H1 (cell line): ENCODE measurements at regions not wholly inside any gene's neighbourhood (a gene's known extent, or its start where the extent isn't known, plus 50 kb on each side); places are given as distances from the start of the nearest gene placed in this dataset.

ENCODE experiments used
- CTCF ChIA-PET: fragments of 300-600 bp; sonication (Branson Sonifier 250); formaldehyde crosslinking; loops from one replicate; lab custom pipeline; 2021; ENCODE audit not compliant: partially characterized antibody; lab: Charles Lee
- POLR2A ChIA-PET: fragments of 300-600 bp; sonication (Branson Sonifier 250); formaldehyde crosslinking; loops from one replicate; lab custom pipeline; 2021; ENCODE audit warnings: inconsistent platforms; ENCODE audit not compliant: partially characterized antibody; lab: Charles Lee
- DNase-seq, 2 experiments: peaks; one replicate each; pipeline versions ENCODE4 v3.0.0 to v3.0.0-alpha.2; 2010 to 2022; ENCODE audit warnings: low spot score in 2 of 2, low read depth in 1 of 2, mixed read lengths in 1 of 2
- FAIRE-seq: peaks from 2 replicates; lab custom pipeline; 2011; peaks lifted over from hg19 to GRCh38; lab: Jason Lieb, UNC
- H2AFZ ChIP-seq: 2 replicates; pipeline ENCODE4 v1.8.1; 2012; ENCODE audit warnings: low read length, inconsistent platforms
- H2AK5ac ChIP-seq: 2 replicates; pipeline ENCODE4 v1.6.1; 2013; ENCODE audit warnings: low read depth, low read length
- H2BK120ac ChIP-seq: replicated peaks from 2 replicates; pipeline ENCODE3; 2013; ENCODE audit warnings: low read depth, low read length, inconsistent platforms
- H2BK12ac ChIP-seq: 2 replicates; pipeline ENCODE4 v1.6.1; 2013; ENCODE audit warnings: low read depth, low read length
- H2BK15ac ChIP-seq: 2 replicates; pipeline ENCODE4 v1.6.1; 2013; ENCODE audit warnings: low read length
- H2BK20ac ChIP-seq: 2 replicates; pipeline ENCODE4 v1.6.1; 2013; ENCODE audit warnings: low read length
- H2BK5ac ChIP-seq: 2 replicates; pipeline ENCODE4 v1.6.1; 2013; ENCODE audit warnings: low read depth, low read length
- H3K14ac ChIP-seq: 2 replicates; pipeline ENCODE4 v1.6.1; 2013; ENCODE audit warnings: inconsistent platforms; ENCODE audit not compliant: insufficient read length
- H3K18ac ChIP-seq: 2 replicates; pipeline ENCODE4 v1.6.1; 2013; ENCODE audit warnings: low read length; ENCODE audit errors: extremely low read depth
- H3K23ac ChIP-seq: 2 replicates; pipeline ENCODE4 v1.6.1; 2013; ENCODE audit warnings: inconsistent platforms; ENCODE audit not compliant: insufficient read length
- H3K23me2 ChIP-seq: 2 replicates; pipeline ENCODE4 v1.6.1; 2013; ENCODE audit warnings: low read depth, low read length
- H3K27ac ChIP-seq: 2 replicates; pipeline ENCODE4 v1.6.1; 2011; ENCODE audit warnings: low read depth, low read length, inconsistent platforms
- H3K27me3 ChIP-seq, 4 experiments: replicated peaks in 1 of 4; 1 replicate in 1 of 4; 2 replicates in 3 of 4; pipeline versions ENCODE4 v1.6.1 to v1.8.1; 2011 to 2013; ENCODE audit warnings: low read length in 3 of 4, mild to moderate bottlenecking in 3 of 4, inconsistent platforms in 2 of 4, mixed read lengths in 2 of 4, moderate library complexity in 1 of 4; ENCODE audit not compliant: control insufficient read depth in 3 of 4, insufficient read depth in 3 of 4; ENCODE audit errors: extremely low read depth in 1 of 4
- H3K36me3 ChIP-seq, 4 experiments: 2 replicates each; pipeline versions ENCODE4 v1.6.1 to v1.8.1; 2011 to 2013; ENCODE audit warnings: mild to moderate bottlenecking in 4 of 4, low read length in 3 of 4, moderate library complexity in 2 of 4, control low read depth in 1 of 4, inconsistent platforms in 1 of 4; ENCODE audit not compliant: insufficient read depth in 4 of 4, control insufficient read depth in 2 of 4
- H3K4ac ChIP-seq: replicated peaks from 2 replicates; pipeline ENCODE3; 2013; ENCODE audit warnings: low read length, low read depth, mixed read lengths, inconsistent platforms; ENCODE audit not compliant: insufficient read length
- H3K4me1 ChIP-seq, 4 experiments: replicated peaks in 1 of 4; 1 replicate in 1 of 4; 2 replicates in 3 of 4; pipeline versions ENCODE4 v1.6.1 to v1.8.1; 2011 to 2013; ENCODE audit warnings: low read length in 3 of 4, inconsistent platforms in 2 of 4, mixed read lengths in 1 of 4; ENCODE audit not compliant: insufficient read depth in 4 of 4, control insufficient read depth in 3 of 4
- H3K4me2 ChIP-seq, 2 experiments: 2 replicates each; pipeline versions ENCODE4 v1.6.1 to v1.8.1; 2011 to 2013; ENCODE audit warnings: low read depth in 2 of 2, low read length in 2 of 2, control low read depth in 1 of 2, inconsistent platforms in 1 of 2, mild to moderate bottlenecking in 1 of 2; ENCODE audit not compliant: insufficient read depth in 1 of 2
- H3K4me3 ChIP-seq, 4 experiments: fragments of 200-600, 300-600 bp in 1 of 4; sonication (generic), shearing (Covaris generic), sonication (Bioruptor Twin) in 1 of 4; 2 replicates each; pipeline versions ENCODE4 v1.5.1 to v1.8.1; 2011 to 2016; ENCODE audit warnings: low read length in 4 of 4, low read depth in 3 of 4, control low read depth in 2 of 4, inconsistent platforms in 2 of 4, mild to moderate bottlenecking in 2 of 4, mixed read lengths in 1 of 4, moderate library complexity in 1 of 4; ENCODE audit not compliant: insufficient read depth in 2 of 4; ENCODE audit errors: extremely low read depth in 1 of 4
- H3K56ac ChIP-seq: replicated peaks from 2 replicates; pipeline ENCODE3; 2013; ENCODE audit warnings: low read depth, mild to moderate bottlenecking, mixed read lengths, low read length, inconsistent platforms; ENCODE audit not compliant: insufficient read length
- H3K79me1 ChIP-seq: 2 replicates; pipeline ENCODE4 v1.6.1; 2013; ENCODE audit warnings: low read depth, low read length, control low read depth
- H3K79me2 ChIP-seq, 2 experiments: 2 replicates each; pipeline versions ENCODE4 v1.6.1 to v1.8.1; 2012 to 2013; ENCODE audit warnings: low read length in 2 of 2, mild to moderate bottlenecking in 2 of 2, inconsistent platforms in 1 of 2; ENCODE audit not compliant: insufficient read depth in 2 of 2, control insufficient read depth in 1 of 2
- H3K9ac ChIP-seq, 4 experiments: replicated peaks in 1 of 4; 1 replicate in 1 of 4; 2 replicates in 3 of 4; pipeline versions ENCODE4 v1.6.1 to v1.8.1; 2011 to 2013; ENCODE audit warnings: low read depth in 3 of 4, low read length in 3 of 4, control low read depth in 2 of 4, mild to moderate bottlenecking in 2 of 4, moderate library complexity in 2 of 4, inconsistent platforms in 1 of 4; ENCODE audit errors: extremely low read depth in 1 of 4
- H3K9me3 ChIP-seq, 2 experiments: 2 replicates each; pipeline versions ENCODE4 v1.6.1 to v1.8.1; 2012 to 2013; ENCODE audit warnings: mild to moderate bottlenecking in 2 of 2, moderate library complexity in 2 of 2, control low read depth in 1 of 2, inconsistent platforms in 1 of 2, low read depth in 1 of 2, low read length in 1 of 2, mixed read lengths in 1 of 2; ENCODE audit not compliant: insufficient read depth in 2 of 2
- H4K20me1 ChIP-seq, 2 experiments: replicated peaks in 1 of 2; 2 replicates each; pipeline versions ENCODE3 to v1.8.1; 2011 to 2013; ENCODE audit warnings: inconsistent platforms in 2 of 2, low read length in 2 of 2, mild to moderate bottlenecking in 1 of 2; ENCODE audit not compliant: insufficient read depth in 2 of 2, control insufficient read depth in 1 of 2
- H4K5ac ChIP-seq: 2 replicates; pipeline ENCODE4 v1.6.1; 2013; ENCODE audit warnings: low read length, low read depth, mixed read lengths, inconsistent platforms; ENCODE audit not compliant: insufficient read length
- H4K8ac ChIP-seq: 2 replicates; pipeline ENCODE4 v1.8.0; 2013; ENCODE audit warnings: mild to moderate bottlenecking, moderate library complexity, low read length, inconsistent platforms; ENCODE audit not compliant: insufficient read depth; ENCODE audit errors: extremely low read depth
- H4K91ac ChIP-seq: replicated peaks from 2 replicates; pipeline ENCODE3; 2013; ENCODE audit warnings: low read length, mixed read lengths, inconsistent platforms; ENCODE audit not compliant: insufficient read length
- CHD2 ChIP-seq: IDR thresholded peaks from 2 replicates; pipeline ENCODE4 v1.6.1; 2012; ENCODE audit warnings: low read length, improper control_type of control experiment
- FOSL1 ChIP-seq: IDR thresholded peaks from 2 replicates; pipeline ENCODE4 v1.6.1; 2011; ENCODE audit warnings: mild to moderate bottlenecking, low read depth, low read length, moderate library complexity; ENCODE audit not compliant: insufficient read depth
- KDM5A ChIP-seq: fragments of 200-600 bp; IDR thresholded peaks from 2 replicates; pipeline ENCODE4 v1.7.1; 2012; ENCODE audit warnings: mild to moderate bottlenecking, low read length, inconsistent platforms, mixed read lengths
- MAFK ChIP-seq: IDR thresholded peaks from 2 replicates; pipeline ENCODE4 v1.6.1; 2012; ENCODE audit warnings: low read depth, mild to moderate bottlenecking, improper control_type of control experiment, low read length
- SAP30 ChIP-seq: fragments of 300-600 bp; sonication (generic); IDR thresholded peaks from 2 replicates; pipeline ENCODE4 v1.7.1; 2012; ENCODE audit warnings: low read length, moderate library complexity, mild to moderate bottlenecking, inconsistent platforms; ENCODE audit not compliant: insufficient read depth, insufficient replicate concordance
- SIRT6 ChIP-seq: IDR thresholded peaks from one replicate; pipeline ENCODE4 v1.7.1; 2012; ENCODE audit warnings: low read length, inconsistent platforms
- SIX5 ChIP-seq: IDR thresholded peaks from 2 replicates; pipeline ENCODE4 v1.6.1; 2011; ENCODE audit warnings: mild to moderate bottlenecking, low read depth, low read length
- SRF ChIP-seq: IDR thresholded peaks from 2 replicates; pipeline ENCODE4 v1.6.1; 2011; ENCODE audit warnings: mild to moderate bottlenecking, low read depth, low read length, moderate library complexity
- TAF1 ChIP-seq: IDR thresholded peaks from 2 replicates; pipeline ENCODE4 v1.6.1; 2011; ENCODE audit warnings: mild to moderate bottlenecking, low read depth, low read length
- WGBS, 2 experiments: shearing (Covaris generic) in 1 of 2; methylation state at CpG; one replicate each; pipeline versions ENCODE4 v1.1.6 to v1.1.7; 2013 to 2015; ENCODE audit warnings: low lambda C conversion rate in 2 of 2, mixed read lengths in 2 of 2, inconsistent platforms in 1 of 2, low coverage in 1 of 2, missing lambda C conversion rate in 1 of 2; ENCODE audit not compliant: insufficient replicate concordance in 2 of 2, insufficient coverage in 1 of 2, insufficient read length in 1 of 2; ENCODE audit errors: extremely low coverage in 1 of 2, missing lambda C conversion rate in 1 of 2; 5-methylcytosine and 5-hydroxymethylcytosine counted together
- TF ChIP-seq, protein P1 (sequence below), 3 experiments: IDR thresholded peaks; 1 replicate in 2 of 3; 2 replicates in 1 of 3; pipeline versions ENCODE4 v1.5.1 to v1.6.1; 2011; ENCODE audit warnings: low read length in 3 of 3, mild to moderate bottlenecking in 3 of 3, inconsistent platforms in 2 of 3, low read depth in 1 of 3, moderate library complexity in 1 of 3; ENCODE audit not compliant: insufficient read depth in 1 of 3; ENCODE audit errors: control extremely low read depth in 1 of 3
- TF ChIP-seq, protein P2 (sequence below): IDR thresholded peaks from 2 replicates; pipeline ENCODE4 v1.6.1; 2012; ENCODE audit warnings: low read length, inconsistent platforms

DNA sequence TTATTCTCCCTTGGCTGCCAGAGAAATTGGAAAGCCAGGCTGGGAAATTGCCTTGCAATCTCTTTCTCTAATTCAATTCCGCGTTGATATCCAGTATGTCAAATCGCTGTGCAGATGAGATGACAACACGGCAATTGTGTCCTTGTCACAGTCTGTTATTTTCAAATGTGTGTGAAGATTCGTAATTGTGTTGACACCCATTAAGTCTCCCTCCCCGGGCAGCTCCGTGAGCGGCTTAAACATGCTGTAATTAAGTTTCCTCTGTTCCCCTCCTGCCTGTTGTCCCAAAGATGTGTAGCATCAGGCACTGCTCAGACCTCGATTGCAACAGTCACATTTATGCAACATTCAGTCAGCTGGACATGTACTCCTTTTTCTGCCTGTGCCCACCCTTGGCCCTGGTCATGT, 209.5 kb downstream of the LPIN1 start:
- H3K79me2 ChIP-seq = no peaks in the 10 kb centered on the region
- no peak overlapping the region for H3K56ac ChIP-seq
- H3K36me3 ChIP-seq = no peaks in the 10 kb centered on the region
- no peaks in the 10 kb centered on the region for H3K27me3 ChIP-seq
- 88% methylated on average over 9 of the region's 9 CpGs; no CpG with 5 or more reads in 1 of the 2 experiments for WGBS, 2 experiments
- FAIRE-seq (no peak), DNase-seq (no peak)
- no peak overlapping the region for H3K27ac ChIP-seq
- H3K23ac ChIP-seq = no peak overlapping the region
- H3K79me1 ChIP-seq = no peaks in the 10 kb centered on the region
- H2BK15ac ChIP-seq = no peak overlapping the region
- no peak overlapping the region for H2AFZ ChIP-seq
- POLR2A ChIA-PET = no interaction called here
- no peak overlapping the region for H2BK20ac ChIP-seq
- H3K4ac ChIP-seq = no peak overlapping the region
- H2BK5ac ChIP-seq = no peak overlapping the region
- CTCF ChIA-PET = no interaction called here
- no peak overlapping the region for H4K8ac ChIP-seq
- no peak overlapping the region for H4K5ac ChIP-seq
- no peak overlapping the region for H3K4me2 ChIP-seq
- no peak overlapping the region for H4K91ac ChIP-seq
- no peaks in the 10 kb centered on the region for H3K4me1 ChIP-seq
- H3K9ac ChIP-seq = no peak overlapping the region
- H3K14ac ChIP-seq = no peak overlapping the region
- H2AK5ac ChIP-seq = no peak overlapping the region
- H4K20me1 ChIP-seq = no peaks in the 10 kb centered on the region
- no peak overlapping the region for H2BK12ac ChIP-seq
- no peak overlapping the region for H3K4me3 ChIP-seq
- H3K18ac ChIP-seq = no peak overlapping the region
- no peaks in the 10 kb centered on the region for H3K9me3 ChIP-seq
- no peaks in the 10 kb centered on the region for H3K23me2 ChIP-seq
- no peak overlapping the region for H2BK120ac ChIP-seq
- TF ChIP-seq FOSL1 (no peak), TAF1 (no peak), CHD2 (no peak), MAFK (no peak), KDM5A (no peak), SRF (no peak), SIX5 (no peak), SAP30 (no peak), SIRT6 (no peak)
- TF ChIP-seq, protein P1, sequence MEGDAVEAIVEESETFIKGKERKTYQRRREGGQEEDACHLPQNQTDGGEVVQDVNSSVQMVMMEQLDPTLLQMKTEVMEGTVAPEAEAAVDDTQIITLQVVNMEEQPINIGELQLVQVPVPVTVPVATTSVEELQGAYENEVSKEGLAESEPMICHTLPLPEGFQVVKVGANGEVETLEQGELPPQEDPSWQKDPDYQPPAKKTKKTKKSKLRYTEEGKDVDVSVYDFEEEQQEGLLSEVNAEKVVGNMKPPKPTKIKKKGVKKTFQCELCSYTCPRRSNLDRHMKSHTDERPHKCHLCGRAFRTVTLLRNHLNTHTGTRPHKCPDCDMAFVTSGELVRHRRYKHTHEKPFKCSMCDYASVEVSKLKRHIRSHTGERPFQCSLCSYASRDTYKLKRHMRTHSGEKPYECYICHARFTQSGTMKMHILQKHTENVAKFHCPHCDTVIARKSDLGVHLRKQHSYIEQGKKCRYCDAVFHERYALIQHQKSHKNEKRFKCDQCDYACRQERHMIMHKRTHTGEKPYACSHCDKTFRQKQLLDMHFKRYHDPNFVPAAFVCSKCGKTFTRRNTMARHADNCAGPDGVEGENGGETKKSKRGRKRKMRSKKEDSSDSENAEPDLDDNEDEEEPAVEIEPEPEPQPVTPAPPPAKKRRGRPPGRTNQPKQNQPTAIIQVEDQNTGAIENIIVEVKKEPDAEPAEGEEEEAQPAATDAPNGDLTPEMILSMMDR (IDR thresholded peaks at IDR 0.05; ENCODE audit: control extremely low read depth in 1 of 3, insufficient read depth in 1 of 3, low read depth in 1 of 3, low read length in 3 of 3) = no peak
- TF ChIP-seq, protein P2, sequence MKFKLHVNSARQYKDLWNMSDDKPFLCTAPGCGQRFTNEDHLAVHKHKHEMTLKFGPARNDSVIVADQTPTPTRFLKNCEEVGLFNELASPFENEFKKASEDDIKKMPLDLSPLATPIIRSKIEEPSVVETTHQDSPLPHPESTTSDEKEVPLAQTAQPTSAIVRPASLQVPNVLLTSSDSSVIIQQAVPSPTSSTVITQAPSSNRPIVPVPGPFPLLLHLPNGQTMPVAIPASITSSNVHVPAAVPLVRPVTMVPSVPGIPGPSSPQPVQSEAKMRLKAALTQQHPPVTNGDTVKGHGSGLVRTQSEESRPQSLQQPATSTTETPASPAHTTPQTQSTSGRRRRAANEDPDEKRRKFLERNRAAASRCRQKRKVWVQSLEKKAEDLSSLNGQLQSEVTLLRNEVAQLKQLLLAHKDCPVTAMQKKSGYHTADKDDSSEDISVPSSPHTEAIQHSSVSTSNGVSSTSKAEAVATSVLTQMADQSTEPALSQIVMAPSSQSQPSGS = no peak
